ENCODE measurements at regions not wholly inside any gene's neighbourhood (a gene's known extent, or its start where the extent isn't known, plus 50 kb on each side); places are given as distances from the start of the nearest gene placed in this dataset.

GRCh38 chr9:129336601-129337331 is 158.7 kb upstream of the IER5L start:
- DNase-seq, result peak; percentile 57

- DNase-seq, result no peak
Observed at GRCh38 chr9:129336130-129336528, 158.1 kb upstream of the IER5L start.

GRCh38 chr9:129335464-129336129 is 157.5 kb upstream of the IER5L start:
- no peak for DNase-seq

- DNase-seq, result peak; percentile 65
Observed at GRCh38 chr9:129334105-129334935, 156.3 kb upstream of the IER5L start.

- no peak for DNase-seq
Observed at GRCh38 chr9:129333617-129334104, 155.6 kb upstream of the IER5L start.

GRCh38 chr9:129332581-129332980 is 154.5 kb upstream of the IER5L start:
- DNase-seq, result no peak

GRCh38 chr9:129331772-129332500 is 153.9 kb upstream of the IER5L start:
- no peak for DNase-seq

- DNase-seq, result no peak
Observed at GRCh38 chr9:129331493-129331765, 153.4 kb upstream of the IER5L start.

- no peak for DNase-seq
Observed at GRCh38 chr9:129330711-129331492, 152.8 kb upstream of the IER5L start.

GRCh38 chr9:129328355-129329042 is 150.4 kb upstream of the IER5L start:
- DNase-seq, result peak; percentile 63

- DNase-seq, result no peak
Observed at GRCh38 chr9:129327552-129328328, 149.7 kb upstream of the IER5L start.

GRCh38 chr9:129326061-129327005 is 148.3 kb upstream of the IER5L start:
- no peak for DNase-seq

GRCh38 chr9:129324808-129325502 is 146.9 kb upstream of the IER5L start:
- no peak for DNase-seq

GRCh38 chr9:129323999-129324553 is 146.0 kb upstream of the IER5L start:
- no peak for DNase-seq

- DNase-seq, result no peak
Observed at GRCh38 chr9:129323376-129323998, 145.4 kb upstream of the IER5L start.

GRCh38 chr9:129322641-129323375 is 144.7 kb upstream of the IER5L start:
- DNase-seq, result no peak

- DNase-seq, result no peak
Observed at GRCh38 chr9:129322022-129322621, 144.1 kb upstream of the IER5L start.

All from CD4-positive, alpha-beta T cell treated with Interleukin-6 for 4 hours (primary cell).